GM18498 (cell line): ENCODE measurements at regions not wholly inside any gene's neighbourhood (a gene's known extent, or its start where the extent isn't known, plus 50 kb on each side); places are given as distances from the start of the nearest gene placed in this dataset.

Source experiments
- ATAC-seq: cut with Tn5 transposase; IDR thresholded peaks from one replicate; pipeline ENCODE4 v1.9.1; 2021; ENCODE audit warnings: mild to moderate bottlenecking, moderate library complexity; ENCODE audit not compliant: unreplicated experiment

DNA sequence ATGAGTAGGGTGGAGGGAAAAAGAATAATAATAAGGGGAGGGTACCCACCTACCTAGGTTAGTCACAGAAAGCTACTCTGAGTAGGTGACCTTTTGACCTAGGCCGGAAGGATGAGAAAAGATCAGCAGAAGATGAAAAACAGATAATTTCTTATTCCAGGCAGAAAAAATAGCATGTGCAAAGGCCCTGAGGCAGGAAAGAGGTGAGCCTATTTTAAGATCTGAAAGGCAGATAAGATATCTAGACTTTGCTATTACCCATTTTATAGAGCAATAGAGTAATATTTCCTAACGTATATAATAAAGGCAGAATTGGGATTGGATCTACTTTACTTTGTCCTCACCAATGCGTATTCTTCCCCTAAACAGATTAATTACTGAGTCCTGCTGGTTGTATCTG lies 393.9 kb upstream of the MPDZ start:
- ATAC-seq = no peak

DNA sequence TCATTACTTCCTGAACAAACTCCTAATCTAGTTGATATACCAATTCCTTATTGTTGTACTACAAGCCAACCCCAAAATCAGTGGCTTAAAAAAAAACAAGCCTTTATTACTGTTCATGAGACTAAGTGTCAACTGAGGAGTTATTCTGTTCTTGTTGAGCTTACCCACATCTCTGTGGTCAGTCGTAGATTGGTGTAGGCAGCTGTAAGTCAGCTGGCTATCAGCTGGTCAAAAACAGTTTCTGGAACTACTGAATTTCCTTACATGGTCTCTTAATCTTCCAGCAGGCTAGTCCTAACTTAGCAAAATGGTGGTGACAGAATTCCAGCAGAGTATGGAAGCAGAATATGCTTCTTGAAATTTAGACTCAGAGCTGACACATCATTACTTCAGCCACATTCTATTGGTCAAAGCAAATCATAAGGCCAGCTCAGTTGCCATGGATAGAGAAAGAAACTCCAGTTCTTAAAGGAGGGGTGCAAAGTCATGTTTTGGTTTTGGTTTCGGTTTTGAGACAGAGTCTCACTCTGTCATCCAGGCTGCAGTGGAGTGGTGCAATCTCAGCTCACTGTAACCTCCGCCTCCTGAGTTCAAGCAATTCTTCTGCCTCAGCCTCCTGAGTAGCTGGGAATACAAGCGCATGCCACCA lies 386.1 kb upstream of the MPDZ start:
- no peak for ATAC-seq

- ATAC-seq = peak; percentile 77
Measured at GRCh38 chr9:13661014-13661413, 381.5 kb upstream of the MPDZ start.

DNA sequence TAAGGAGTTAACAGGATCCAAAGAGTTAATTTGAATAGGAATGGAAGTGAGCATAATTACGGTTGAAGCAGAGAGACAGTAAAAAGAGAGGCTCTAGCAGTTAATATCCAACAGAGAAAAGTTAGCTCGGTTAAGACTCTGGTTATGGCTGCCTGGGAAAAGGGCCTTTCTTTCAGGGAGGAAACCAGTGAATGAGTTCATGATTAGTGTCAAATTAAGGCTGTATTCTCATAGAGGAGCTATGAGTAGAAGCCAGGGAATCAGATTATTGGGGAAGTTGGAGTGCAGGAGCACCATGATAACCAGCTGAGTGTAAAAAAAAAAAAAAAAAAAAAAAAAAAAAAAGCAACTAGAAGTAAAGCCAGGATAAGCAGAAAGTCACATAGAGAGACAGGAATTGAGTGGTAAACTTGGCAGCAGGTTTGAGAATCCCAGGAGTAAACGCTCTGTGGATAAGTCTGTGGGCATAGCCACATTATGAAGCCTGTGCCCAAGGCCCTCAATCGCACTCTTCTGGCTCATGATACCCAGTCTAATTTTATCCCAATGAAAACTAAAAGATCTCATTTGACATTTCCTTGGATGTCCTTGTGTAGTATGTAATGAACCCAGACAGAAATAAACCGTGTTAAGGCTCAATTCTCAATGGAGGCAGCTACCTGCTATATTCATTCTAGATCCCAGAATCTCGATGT lies 372.6 kb upstream of the MPDZ start:
- no peak for ATAC-seq

DNA sequence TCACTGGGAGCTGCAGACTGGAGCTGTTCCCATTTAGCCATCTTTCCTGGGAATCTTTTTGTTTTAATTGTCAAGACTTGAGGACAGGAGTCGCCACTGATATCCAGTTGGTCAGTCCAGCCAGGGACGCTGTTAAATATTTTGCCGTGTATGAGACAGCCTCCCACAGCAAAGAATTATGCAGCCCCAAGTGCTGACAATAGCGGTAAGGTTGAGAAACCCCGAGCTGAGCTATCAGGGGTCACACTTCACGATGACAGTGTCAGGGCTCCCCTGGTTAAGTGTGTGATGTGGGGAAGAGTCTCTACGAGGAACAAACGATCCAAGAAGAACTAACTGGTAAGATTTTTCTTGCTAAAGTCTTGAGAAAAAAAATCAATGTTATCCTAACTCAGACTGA lies 372.0 kb upstream of the MPDZ start:
- ATAC-seq = no peak

DNA sequence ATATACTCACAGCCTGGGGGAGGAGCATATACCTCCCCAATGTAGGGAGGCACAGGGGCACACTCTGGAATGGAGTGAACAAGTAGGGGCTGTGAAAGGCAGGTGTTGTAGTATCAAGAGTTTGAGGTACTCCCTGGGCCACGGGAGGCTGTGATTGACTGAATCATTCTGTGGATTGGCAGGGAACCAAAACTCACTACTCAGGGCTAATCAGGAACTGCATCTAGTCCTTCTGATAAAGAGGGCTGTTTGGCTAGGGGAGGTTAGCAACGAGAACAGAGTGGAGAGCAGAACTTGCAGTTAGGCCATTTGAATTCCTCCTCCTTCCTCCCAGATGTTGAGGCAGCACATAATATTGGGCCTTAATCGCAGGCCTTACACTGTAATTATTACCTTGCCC lies 369.2 kb upstream of the MPDZ start:
- no peak for ATAC-seq

DNA sequence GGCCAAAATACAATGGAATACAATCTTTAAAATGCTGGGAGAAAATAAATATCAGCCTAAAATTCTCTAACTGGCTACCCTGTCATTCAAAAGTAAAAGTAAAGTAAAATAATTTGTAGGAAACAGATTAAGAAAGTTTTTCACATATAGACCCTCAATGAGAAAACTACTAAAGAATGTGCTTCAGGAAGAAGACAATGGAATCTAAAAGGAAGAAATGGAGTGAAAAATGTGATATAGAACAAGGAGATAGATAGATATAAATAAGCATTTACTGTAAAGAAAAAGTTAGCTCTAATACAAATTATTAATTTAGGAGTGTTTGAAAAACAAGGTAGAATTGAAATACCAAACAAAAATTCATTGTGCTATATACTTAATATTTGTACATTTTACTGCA lies 368.6 kb upstream of the MPDZ start:
- ATAC-seq = no peak

DNA sequence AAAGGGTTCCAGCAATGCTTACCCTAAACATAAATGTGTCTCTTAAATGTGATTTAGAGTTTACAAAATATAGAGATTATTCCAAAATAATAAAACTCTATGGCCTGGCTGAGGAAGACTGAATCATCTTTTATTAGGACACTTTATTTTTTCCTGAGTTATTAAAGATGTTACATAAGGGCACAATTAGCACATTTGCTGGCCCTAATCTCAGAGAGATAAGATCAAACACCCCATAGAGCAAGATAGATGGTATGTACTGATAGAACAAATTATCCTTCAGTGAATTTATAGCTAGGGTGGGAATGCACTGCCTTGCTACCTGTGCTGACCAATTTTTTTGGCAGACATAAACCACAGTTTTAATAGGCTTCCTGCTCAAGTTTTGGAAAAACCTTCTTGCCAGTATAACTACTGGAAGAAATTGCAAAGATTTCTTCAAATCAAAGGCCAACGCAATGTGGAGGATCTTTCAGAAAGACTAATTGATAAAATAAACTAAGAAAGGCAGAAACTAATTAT lies 367.1 kb upstream of the MPDZ start:
- no peak for ATAC-seq

DNA sequence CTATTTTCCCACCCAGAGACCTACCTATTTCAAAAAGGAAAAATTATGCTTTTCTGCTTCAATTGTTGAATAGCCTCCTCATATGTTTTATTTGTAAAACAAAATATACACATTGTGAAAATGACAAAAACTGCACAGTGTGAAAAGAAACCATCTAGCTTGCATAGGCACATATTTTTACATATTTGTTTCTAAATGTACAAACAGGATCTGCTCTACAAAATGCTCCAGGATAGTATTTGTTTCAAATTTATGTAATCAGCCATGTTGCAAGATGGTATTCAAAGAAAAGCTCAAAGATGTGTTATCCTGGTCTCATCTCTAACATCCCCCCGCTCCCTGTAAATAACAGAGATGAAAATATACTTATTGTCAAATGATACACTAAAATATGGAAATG lies 366.1 kb upstream of the MPDZ start:
- no peak for ATAC-seq

DNA sequence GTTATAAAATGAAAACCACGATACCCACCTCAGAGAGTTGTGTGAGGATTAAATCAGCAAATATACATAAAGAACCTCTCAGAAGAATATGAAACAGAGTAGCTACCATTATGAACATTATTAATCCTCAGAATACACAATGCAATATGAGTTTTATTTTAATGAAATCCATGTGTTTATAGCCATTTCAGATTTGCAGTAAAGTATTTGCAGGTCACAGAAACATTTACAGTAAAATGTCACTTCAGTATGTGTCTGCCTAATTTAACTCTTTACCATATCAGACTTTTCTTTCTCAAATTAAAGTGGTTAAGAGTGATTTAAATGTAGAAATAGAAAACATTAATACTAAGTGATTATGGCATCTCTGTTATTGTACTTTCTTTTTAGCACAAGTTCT lies 365.2 kb upstream of the MPDZ start:
- no peak for ATAC-seq

DNA sequence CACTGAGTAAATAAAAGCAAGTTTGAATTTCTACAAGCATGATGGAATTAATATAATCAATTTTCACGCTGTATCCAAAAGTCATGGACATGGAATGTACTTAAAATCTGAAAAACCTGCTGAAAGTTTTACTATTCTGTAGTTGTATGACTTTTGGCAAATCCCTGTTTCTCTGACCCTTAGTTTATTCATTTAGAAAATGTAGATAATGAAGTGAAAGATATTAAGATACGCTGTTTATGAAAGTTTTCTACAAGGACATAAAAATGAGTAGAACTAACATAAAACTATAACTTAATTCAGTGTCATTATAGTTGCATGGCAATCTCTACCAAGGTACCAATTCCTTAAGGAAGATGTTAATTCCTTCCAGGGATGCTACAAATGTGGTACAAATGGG lies 363.2 kb upstream of the MPDZ start:
- ATAC-seq = no peak

- ATAC-seq = no peak
Measured at GRCh38 chr9:13629067-13629466, 349.6 kb upstream of the MPDZ start.

DNA sequence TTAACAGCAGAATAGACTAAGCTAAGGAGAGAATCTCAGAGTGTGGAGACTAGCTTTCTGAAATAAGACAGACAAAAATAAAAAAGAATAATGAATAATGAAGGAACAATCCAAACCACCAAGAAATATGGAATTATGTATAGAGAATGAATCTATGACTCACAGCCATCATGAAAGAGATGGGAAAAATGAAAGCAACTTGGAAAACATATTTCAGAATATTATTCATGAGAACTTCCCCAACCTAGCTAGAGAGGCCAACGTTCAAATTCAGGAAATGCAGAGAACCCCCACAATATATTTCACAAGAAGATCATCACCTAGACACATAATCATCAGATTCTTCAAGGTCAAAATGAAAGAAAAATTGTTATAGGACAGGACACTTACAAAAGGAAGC lies 349.0 kb upstream of the MPDZ start:
- ATAC-seq = no peak

GRCh38 chr9:13627502-13627901 lies 348.0 kb upstream of the MPDZ start:
- no peak for ATAC-seq

DNA sequence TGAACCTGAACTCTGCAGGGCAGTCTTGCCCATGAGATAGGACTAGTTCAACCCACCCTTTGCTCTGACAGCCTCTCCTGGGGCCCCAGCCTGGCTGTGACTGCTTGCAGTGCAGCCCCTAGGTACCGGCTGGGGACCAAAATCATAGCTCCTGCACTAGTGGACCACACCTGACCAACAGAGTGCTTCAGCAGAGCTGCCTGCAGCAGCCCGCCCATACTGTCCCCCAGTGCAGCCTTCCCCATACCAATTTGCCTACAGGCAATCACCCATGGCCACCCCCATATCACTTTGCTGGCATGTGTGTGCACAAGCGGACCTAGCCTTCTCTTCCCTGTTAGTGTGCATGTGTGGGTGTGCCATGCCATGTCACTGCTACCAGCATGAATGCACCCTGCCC lies 347.6 kb upstream of the MPDZ start:
- ATAC-seq = no peak

- no peak for ATAC-seq
Measured at GRCh38 chr9:13626601-13627000, 347.1 kb upstream of the MPDZ start.

- ATAC-seq = no peak
Measured at GRCh38 chr9:13621872-13622564, 342.5 kb upstream of the MPDZ start.

- no peak for ATAC-seq
Measured at GRCh38 chr9:13616491-13617035, 337.1 kb upstream of the MPDZ start.

GRCh38 chr9:13615660-13616490 lies 336.4 kb upstream of the MPDZ start:
- ATAC-seq = no peak

DNA sequence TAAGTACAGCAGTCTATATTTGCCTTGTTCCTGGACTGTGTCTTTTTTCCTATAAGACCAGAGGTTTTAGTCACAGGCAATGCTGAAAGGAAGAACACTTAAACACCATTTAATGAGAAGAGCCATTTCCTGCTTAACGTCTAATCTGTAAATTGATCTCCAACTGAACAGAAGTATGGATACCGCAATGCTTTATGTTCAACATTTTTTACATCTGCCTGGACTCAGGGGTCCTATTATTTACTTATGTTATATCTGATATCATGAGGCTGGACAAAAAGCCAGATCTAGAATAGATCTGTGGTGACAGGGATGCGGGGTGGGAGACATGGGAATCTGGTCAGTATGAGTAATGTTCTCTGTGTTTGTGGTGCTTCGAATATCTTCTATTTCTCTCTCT lies 334.6 kb upstream of the MPDZ start:
- no peak for ATAC-seq

GRCh38 chr9:13613296-13613695 lies 333.8 kb upstream of the MPDZ start:
- no peak for ATAC-seq
